Femur (tissue), 1 donor: ENCODE measurements at regions not wholly inside any gene's neighbourhood (a gene's known extent, or its start where the extent isn't known, plus 50 kb on each side); places are given as distances from the start of the nearest gene placed in this dataset.
A peak's percentile ranks its signal among the peaks of the same experiment; 100 is the strongest.

Source experiments
- DNase-seq: peaks from one replicate; pipeline ENCODE4 v3.0.0-alpha.2; 2017

DNA sequence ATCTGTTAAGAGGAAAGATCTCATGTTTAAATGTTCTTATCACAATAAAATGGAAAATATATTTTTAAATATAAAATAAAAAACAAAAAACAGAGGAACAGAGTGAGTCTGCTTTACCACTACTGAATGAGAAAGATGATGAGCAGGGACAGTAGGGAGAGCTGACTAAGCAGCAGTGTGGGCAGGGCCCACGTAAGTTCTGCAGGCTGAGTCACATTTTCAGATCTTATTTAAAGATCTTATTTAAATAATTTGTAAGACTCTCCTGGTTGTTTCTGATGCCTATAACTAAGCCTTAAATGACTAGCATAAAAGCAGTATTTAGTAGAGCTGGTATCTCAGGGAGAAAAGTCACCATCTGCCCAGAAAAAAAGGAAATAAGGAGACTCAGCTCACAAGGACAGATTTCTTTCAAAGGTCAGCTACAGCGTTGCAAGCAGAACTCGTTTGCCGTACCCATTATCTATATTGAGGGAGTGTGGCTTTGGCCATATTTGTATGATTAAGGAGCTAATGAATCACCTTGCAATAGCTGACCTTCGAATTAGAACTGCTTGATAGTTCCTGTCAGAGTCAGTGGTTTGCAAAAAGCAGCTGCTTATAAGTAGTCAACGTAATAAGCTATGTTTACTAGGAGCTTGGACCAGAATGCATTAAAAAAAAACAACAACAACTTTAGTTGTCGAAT is 322.1 kb upstream of the CHAC2 start:
- no peak for DNase-seq

DNA sequence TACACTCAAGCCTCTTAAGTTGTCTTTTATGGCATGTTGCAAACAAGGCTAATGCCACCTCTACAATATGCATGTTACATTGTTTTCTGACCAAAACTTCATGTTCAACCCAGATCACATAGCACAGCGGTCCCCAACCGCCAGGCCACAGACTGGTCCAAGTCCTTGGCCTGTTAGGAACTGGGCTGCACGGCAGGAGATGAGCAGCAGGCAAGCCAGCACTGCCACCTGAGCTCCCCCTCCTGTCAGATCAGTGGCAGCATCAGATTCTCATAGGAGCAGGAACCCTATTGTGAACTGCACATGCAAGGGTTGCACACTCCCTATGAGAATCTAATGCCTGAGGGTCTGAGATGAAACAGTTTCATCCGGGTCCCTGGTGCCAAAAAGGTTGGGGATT is 324.8 kb upstream of the CHAC2 start:
- no peak for DNase-seq

DNA sequence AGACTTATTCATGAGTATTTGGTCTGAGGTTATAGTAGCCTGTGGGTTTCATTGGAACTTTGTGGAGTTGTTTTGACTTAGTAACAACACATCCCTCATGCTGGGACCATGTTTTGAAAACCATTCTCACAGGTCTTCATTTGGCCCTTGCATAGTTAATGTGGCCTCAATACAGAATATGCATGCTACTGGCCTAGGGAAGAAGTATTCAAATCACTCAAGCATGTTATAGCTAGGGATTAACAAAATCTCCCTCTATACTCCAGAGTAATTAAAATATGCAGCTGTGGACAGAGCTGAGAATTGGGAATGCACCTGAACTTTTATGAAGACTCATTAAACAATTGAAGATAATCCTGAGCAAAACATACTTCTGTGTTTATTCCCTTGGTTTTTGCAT is 325.5 kb upstream of the CHAC2 start:
- DNase-seq: no peak

DNA sequence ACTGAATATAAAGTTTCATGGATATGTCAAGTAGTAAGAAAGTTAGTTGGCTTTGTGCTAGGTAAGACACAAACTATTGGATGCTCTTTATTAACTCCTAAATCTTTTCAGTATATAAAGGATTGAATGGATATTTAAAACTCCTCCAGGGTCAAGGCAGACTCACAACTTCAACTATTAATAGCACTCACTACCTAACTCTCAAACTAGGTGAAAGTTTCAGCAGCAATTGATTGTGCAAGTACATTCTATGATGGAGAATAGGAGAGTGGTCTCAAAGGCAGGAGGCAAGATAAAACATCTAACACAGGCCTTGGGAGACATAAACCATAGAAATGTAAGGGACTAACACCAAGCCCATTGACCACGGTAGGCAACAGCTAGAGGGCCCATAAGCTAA is 328.9 kb upstream of the CHAC2 start:
- no peak for DNase-seq

DNA sequence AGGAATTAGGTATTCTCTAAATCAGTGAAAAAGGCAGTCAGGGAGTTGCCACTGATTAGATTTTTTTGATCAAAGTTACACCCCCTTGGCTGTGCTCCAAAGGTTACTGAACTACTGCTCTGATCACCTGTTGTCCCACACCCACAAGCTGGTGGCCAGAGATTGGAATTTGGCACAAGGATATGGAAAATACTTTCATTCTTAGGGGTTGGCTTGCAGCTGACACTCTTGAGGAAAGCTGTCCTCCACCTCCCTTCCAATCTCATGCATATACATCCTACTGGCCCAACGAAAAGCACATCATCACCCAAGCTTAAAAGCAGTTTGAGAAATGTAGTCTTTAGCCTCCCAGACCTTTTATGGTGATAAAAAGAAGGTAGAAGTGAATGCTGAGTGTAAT is 329.5 kb upstream of the CHAC2 start:
- DNase-seq: peak; percentile 36

DNA sequence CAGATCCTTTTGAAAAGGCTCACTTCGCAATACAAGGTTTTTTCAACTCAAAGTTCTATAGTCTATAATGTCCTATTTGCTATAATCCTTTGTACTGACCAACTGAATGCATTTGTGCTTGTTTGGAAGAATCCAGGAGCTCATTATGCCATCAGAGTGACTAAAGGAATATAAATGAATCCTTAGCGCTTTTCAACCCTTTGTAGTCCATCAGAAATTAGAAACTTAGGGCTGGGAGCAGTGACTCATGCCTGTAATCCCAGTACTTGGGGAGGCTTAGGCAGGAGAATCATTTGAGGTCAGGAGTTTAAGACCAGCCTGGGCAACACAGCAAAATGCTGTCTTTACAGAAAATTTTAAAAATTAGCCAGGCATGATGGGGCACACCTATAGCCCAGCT is 330.2 kb upstream of the CHAC2 start:
- DNase-seq: no peak

DNA sequence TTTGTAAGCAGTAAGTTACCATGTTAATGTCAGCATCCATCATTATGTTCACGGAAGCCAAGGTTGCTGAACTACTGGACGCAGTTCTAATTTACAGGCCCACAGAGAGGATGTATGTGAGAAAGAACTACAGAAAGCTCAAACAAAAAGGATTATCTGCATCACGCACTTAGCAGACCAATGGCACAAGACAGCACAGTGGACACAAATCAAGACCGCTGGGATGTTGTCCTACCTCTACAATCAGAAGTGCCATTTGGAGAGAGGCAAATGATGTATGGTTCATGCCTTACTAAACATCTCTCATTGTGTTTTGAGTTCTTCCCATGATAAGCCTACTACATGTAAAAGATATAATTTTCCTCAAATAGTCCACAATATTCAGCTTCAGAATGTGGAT is 330.7 kb upstream of the CHAC2 start:
- DNase-seq: no peak

DNA sequence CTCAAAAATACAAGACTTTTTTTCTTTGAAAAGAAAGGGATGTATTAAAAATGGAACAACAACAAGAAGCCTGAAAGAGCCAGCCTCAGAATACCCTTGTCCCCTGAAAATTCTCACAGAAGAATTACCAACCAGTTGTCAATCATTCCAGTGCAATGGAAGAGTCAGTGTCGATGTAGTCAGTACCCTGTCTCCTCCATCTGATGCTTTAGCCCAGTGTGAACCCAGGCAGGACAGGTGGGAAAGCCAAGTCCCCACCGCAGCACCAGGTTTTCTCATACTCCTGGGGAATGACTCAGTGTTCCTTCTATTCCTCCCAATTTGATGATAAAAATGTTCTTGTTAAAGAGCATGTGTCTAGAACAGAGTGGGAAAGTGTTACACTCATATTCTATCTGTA is 332.0 kb upstream of the CHAC2 start:
- no peak for DNase-seq

DNA sequence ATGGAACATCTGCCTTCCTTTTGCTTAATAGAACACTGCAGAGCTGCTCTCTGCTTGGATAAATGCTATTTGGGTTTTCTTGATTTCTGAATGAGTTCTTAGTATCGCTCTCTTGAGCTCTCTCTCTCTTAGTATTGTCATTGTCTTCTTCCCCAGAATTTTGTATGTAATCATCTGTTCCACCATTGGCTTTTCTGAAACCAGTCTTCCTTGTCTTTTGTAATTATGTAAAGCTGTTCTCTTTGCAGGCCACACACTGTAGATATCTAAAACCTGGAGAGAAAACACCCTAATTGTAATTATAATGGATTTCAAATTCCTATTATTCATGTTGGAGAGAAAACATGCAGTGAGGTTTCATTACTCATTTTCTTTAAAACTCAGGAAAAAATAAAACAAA is 333.1 kb upstream of the CHAC2 start:
- no peak for DNase-seq

DNA sequence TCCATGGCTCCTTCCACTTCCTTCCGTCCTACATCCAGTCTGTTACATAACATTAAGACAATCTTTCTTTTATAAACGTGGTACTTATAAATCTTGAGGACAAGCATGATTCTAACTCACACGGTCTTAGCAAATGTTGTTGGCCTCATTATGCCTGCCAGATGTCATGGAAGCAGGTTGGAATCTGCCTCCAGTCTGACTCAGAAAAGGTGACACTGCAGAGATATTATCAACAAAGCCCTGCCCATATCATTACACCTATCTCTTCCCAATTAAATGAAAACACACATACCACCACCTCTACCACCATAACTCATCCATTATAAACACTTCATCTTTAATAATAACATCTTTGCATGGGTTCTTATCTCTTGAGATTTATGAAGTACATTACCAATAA is 334.7 kb upstream of the CHAC2 start:
- DNase-seq: no peak

DNA sequence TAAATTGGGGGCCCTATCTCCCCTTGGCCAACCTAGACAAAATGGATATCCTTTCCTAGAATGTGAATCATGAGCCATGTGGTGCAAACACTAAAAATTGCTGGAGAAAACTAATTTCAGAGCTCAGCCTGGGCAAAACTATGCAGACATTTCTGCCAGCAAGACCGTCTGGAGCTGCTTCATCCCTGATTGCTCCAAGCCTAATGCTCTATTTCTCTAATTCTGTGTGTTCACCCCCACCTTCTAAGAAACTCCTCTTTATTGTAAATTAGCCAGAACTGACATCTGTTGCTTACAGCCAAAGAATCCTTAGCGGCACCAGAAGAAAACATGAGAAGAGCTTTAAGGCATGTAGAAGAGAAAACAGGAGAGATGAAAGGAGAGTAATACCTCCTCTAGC is 337.7 kb upstream of the CHAC2 start:
- no peak for DNase-seq

DNA sequence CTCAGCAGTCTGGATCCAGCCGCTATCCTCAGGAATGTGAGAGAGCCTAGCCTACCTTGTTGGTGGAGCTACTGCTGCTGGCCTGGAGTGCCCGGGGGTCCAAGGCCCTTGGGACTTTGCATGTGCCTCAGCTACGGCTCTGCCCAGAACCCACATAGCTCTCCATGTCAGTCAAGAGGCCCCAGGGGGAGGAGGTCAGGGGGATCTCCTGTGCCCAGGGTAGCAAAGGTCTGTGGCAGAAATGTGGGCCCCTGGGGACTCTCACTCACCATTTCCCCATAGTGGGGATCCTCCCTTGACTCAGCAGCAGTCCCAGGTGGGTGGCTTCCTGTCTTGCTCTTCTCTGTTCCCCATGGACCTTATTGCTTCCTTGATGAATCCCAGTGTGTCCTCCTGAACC is 342.7 kb upstream of the CHAC2 start:
- no peak for DNase-seq

DNA sequence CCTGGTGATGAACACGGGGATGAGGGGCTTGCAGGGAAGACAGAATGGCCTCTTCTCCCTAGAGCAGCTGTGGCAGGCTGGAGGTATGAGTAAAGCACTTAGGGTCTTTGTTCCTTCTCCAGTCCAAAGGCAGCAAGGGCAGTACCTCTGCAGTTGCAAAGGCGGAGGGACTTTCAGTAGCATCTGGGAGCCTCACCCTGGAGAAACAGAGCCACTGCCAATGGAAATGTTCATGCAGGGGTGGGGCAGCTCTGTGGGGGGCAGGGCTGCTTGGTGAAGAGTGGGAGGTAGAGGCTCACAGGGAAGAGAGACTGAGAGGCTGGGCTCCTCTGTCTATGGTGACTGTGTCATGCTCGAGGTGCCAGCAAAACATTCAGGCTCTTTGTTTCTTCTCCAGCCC is 344.1 kb upstream of the CHAC2 start:
- DNase-seq: no peak

DNA sequence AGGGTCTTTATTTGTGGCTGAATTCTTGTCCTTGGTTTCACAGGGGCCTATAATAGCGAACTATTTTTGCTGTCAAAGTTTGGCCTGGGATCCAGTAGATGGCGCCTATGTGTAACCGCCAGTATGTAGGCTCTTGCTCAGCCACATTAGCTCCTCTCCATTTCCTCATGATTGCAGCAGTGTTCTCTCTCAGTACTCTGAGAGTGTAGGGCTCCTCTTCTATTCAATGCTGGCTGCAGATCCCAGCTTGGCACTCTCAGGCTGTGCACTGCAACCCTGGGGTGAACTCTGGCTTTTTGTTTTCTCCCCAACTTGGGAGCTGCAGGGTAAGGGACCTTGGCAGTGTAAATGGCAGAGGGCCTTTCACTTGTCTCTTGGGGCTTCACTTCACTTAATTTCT is 344.6 kb upstream of the CHAC2 start:
- no peak for DNase-seq

DNA sequence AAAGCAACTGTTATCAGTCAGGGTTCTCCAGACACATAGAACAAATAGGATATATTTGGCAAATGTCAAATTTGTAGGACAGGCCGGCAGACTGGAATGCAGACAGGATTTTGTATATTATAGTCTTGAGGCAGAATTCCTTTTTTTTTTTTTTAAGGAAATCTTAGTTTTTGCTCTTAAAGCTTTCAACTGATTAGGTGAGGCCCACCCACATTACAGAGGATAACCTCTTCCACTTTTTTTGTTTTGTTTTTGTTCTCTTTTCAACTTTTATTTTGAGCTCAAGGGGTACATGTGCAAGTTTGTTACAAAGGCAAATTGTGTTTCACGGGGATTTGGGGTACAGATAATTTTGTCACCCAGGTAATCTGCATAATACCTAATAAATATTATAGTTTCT is 350.2 kb upstream of the CHAC2 start:
- no peak for DNase-seq

DNA sequence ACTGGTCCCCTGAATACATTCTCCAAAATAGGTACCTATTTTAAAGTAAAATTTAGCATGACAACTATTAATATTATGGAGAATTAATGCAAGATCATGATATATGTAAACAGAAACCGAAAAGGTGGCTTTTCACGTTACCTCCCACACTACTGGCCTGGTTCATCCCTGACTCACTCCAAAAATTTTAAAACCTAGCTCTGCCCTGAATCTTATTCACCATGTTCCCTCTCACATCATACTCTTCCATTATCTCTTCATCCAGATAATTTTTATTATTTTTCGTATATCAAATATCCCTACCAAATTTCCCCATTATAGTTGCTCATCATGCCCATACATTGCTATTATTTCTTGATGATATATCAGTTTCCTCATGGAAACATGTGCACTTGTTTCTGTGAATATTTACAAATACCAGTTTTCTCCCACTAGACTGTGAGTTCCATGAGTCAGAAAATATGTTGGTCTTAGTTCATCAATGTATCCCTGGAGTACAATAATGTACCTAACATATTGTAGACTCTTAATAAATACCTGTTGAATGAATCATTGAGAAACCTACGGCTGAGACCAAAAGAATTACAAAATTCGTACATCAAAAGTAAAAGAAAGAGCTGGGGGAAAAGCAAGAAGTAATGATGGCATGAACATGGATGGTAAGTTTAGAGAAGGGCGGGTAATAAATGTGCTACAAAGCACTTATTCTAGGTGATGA is 360.1 kb upstream of the CHAC2 start:
- DNase-seq: no peak

DNA sequence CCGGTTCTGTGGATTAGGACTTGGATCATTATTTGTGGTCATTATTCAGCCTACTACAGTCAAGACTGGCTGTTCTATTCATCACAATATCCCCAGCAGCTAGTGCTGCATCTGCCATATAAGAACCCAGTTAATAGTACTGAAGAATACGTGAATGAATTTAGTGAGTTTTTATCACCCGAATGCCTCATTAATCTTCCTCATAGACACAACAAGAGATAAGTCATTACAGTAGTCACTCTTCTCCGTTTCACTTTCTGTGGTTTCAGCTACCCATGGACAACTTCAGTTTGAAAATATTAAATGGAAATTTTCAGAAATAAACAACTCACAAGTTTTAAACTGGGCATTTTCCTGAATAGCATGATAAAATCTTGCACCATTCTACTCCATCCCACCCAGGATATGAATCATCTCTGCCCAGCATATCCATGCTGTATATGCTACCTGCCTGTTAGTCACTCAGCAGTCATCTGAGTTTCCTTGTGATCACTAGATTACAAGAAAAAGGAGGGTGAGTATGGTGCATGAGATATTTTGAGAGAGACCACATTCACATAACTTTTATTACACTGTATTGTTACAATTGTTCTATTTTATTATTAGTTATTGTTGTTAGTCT is 363.7 kb upstream of the CHAC2 start:
- DNase-seq: no peak

DNA sequence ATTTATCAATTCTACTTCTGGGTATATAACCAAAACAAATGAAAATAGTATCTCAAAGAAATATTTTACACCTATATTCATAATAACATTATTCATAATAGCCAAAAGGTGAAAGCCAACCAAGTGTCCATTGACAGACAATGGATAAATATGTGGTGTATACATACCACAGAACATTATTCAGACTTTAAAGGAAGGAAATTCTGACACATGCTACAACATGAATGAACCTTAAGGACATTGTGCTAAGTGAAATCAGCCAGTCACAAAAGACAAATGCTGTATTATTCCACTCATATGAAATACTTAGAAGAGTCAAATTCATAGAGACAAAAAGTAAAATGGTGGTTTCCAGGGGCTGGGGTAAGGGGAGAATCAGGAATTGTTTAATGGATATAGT is 370.5 kb upstream of the CHAC2 start:
- DNase-seq: no peak

DNA sequence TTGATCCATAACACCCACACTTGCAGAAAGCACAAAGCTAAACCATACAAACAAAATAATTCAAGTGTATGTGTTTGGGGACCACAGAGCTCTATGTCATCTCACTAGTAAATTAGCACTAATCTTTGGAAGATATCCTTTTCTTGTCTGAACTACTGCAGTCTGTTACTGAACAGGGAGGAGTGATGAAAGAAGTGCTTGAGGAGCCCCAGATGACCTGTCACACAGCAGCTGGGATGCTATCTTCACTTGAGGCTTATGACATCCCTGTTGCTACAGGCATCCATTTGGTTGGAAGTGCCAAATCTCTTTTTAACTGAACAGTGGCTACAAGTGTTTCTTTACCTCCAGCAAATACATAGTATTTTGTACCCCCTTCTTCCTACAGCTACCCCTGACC is 386.3 kb upstream of the CHAC2 start:
- DNase-seq: no peak

DNA sequence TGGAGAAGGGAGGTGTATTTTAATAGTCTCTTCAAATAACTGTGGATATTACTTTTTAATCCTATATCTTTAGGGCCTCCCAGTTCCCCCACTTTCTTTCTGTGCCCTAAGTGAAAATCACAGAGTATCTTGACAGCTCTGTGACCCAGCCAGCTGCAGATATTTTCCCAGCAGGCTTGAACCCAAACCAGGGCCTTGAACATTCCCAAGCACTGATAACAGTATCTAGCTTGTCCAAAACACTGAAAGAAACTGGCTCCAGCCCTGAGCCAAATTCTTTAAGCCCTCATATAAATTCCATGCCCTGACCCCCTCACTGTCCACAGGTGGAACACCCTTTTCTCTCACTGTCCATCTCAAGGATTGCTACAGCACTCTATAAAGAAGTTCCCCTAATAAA is 388.1 kb upstream of the CHAC2 start:
- DNase-seq: no peak

DNA sequence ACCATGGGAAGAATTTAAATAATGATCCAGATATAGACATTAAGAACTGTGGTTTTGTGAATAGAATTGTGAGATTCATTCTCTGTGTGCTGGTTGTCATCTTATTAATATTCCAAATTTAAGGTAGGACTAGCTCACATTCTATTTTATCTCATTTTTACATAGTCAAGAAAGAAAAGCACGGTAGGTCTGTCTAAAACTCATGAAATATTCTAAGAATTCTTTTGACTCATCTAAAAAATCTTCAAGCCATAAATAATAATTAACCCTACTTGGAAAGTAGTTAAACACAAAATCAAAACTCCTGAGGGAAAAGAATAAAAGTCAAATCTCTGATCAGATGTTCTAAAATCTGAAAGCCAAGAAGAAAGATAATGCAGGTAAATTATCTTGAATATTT is 388.8 kb upstream of the CHAC2 start:
- no peak for DNase-seq

DNA sequence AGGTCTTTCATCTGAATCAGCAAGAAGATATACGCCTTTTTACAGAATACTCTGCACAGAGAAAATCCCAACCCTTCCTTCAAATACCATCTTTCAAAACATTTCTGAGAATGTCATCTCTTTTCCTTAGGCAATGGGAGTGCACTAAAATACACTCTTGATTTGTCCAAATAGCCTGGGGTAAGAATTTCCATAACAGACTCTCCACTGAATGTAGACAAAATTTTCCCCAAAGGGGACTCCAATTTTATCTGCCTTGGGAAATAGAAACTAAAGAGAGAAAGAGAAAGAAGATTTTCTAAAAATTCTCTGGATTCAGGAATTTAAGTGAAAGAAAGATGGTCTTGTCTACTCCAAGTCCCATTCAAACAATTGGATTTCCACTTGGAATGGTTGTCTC is 394.5 kb upstream of the CHAC2 start:
- DNase-seq: no peak

DNA sequence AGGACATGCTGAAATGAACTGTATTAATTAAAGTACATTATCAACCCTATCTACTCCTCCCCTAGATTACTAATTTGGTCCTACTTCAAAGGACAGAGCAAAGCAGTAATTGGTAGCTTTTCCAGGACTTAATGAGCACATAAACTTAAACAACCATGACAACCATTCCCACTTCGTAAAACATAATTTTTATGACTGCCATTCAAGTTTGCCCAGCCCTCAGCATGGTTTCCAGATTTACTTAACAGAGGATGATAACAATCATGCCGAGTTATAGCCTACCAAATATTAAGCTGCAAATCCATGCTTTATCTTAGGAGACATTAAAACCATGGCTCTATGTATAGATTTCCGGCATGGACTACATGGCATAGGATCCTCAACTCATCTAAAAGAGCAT is 401.1 kb upstream of the CHAC2 start:
- no peak for DNase-seq

DNA sequence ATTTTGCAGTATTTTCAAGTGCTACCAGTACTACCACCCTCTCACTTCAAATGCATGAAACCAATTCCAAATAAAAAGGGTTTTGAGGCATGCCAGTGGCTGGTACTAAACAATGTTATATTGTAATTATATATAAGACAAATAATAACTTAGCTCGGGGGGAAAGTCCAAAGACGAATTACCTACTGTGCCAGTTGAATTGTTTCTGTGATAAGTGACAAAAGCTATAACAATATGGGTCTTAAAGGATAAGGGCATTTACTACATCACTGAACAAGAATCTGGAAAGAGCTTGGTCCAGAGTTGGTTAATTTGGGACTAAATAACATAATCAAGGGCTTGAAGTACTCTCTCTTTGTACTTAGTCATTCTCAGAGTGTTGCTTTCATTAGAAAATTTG is 404.7 kb upstream of the CHAC2 start:
- DNase-seq: no peak
